ENCODE measurements at regions not wholly inside any gene's neighbourhood (a gene's known extent, or its start where the extent isn't known, plus 50 kb on each side); places are given as distances from the start of the nearest gene placed in this dataset.
A peak's percentile ranks its signal among the peaks of the same experiment; 100 is the strongest.

GRCh38 chr2:147469471-147469870, 375.4 kb upstream of the ACVR2A start:
- no peak overlapping the region for H3K4me3 ChIP-seq (ENCODE audit: low read depth, low read length)
- no peak for TF ChIP-seq CTCF (IDR thresholded peaks at IDR 0.05; ENCODE audit: insufficient read depth, low read depth, low read length)
- DNase-seq (ENCODE audit: low read depth) = no peak

GRCh38 chr2:147468963-147469362, 375.9 kb upstream of the ACVR2A start:
- TF ChIP-seq CTCF (IDR thresholded peaks at IDR 0.05; ENCODE audit: insufficient read depth, low read depth, low read length) = no peak
- H3K4me3 ChIP-seq (ENCODE audit: low read depth, low read length) = no peak overlapping the region
- DNase-seq (ENCODE audit: low read depth) = no peak

GRCh38 chr2:147468349-147468748, 376.5 kb upstream of the ACVR2A start:
- DNase-seq (ENCODE audit: low read depth) = no peak
- no peak for TF ChIP-seq CTCF (IDR thresholded peaks at IDR 0.05; ENCODE audit: insufficient read depth, low read depth, low read length)
- no peak overlapping the region for H3K4me3 ChIP-seq (ENCODE audit: low read depth, low read length)

GRCh38 chr2:147467441-147467840, 377.4 kb upstream of the ACVR2A start:
- DNase-seq (ENCODE audit: low read depth) = no peak
- no peak overlapping the region for H3K4me3 ChIP-seq (ENCODE audit: low read depth, low read length)
- no peak for TF ChIP-seq CTCF (IDR thresholded peaks at IDR 0.05; ENCODE audit: insufficient read depth, low read depth, low read length)

- peak; percentile 3 for DNase-seq (ENCODE audit: low read depth)
- TF ChIP-seq CTCF (IDR thresholded peaks at IDR 0.05; ENCODE audit: insufficient read depth, low read depth, low read length) = no peak
Measured at GRCh38 chr2:147464737-147465357, 380.0 kb upstream of the ACVR2A start.

GRCh38 chr2:147463881-147464520, 380.8 kb upstream of the ACVR2A start:
- H3K4me3 ChIP-seq (ENCODE audit: low read depth, low read length) = no peak overlapping the region
- no peak for TF ChIP-seq CTCF (IDR thresholded peaks at IDR 0.05; ENCODE audit: insufficient read depth, low read depth, low read length)
- no peak for DNase-seq (ENCODE audit: low read depth)

More at GRCh38 chr2:147464737-147465357, 380.0 kb upstream of the ACVR2A start:
- no peak overlapping the region for H3K4me3 ChIP-seq (ENCODE audit: low read depth, low read length)
